Stimulated activated CD8-positive, alpha-beta memory T cell treated with anti-CD3 and anti-CD28 coated beads, Interleukin-4, amount 100 ng/mL, for 1 hour (primary cell): ENCODE measurements at regions not wholly inside any gene's neighbourhood (a gene's known extent, or its start where the extent isn't known, plus 50 kb on each side); places are given as distances from the start of the nearest gene placed in this dataset.

Source experiments
- DNase-seq, 2 donors: peaks; one replicate each; pipeline ENCODE4 v3.0.0-alpha.2; 2020; ENCODE audit warnings: low read depth in 2 of 2, low spot score in 1 of 2

DNA sequence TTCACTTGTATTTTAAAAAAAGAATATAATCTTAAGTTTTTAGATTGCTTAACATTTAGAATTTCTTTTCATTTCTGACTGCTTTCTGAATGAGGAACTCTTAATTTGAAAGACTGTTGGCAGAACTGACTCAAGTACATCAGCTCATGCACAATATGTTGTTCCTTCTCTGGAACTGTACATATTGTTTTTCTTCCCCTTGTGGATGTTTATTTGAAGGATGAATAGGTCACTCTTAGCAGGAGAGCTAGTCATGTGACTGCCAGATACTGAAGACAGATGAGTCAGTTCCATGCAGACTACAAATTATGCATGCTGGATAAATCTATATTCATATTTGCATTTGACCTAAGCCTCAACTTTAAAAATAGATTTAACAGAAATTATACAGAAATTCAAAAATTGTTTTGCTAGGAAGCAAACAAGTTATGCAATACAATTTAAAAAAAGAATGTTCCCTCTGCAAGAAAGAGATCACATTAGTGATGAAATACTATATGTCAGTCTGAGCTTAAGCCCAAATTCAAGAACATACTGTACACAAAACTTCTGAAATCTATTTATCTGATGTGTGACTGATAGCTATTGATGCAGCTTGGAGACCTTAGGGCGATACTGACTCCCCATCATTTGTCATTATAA is 1274.9 kb upstream of the GJE1 start:
- no peak for DNase-seq

DNA sequence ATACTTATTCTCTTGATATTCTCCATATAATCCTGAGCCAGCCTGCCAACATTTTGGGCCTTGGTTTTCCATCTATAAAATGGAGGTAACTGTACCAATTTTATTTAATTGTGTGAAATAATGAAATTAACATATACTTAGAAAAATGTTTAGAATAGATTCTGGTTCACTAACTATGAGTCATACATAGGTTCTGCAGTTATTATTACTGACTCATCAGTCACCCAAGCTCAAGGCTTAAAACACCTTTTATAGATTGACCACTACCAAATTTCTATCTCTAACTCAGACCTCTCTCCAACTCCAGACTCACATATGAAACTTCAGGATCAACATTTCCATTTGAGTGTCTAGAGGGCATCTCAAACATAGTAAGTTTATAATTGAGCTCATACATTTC is 1277.2 kb upstream of the GJE1 start:
- DNase-seq, result no peak

- no peak for DNase-seq
Measured at GRCh38 chr6:140854318-140854717, 1278.4 kb upstream of the GJE1 start.

- DNase-seq, result no peak
Measured at GRCh38 chr6:140850438-140850837, 1282.3 kb upstream of the GJE1 start.

GRCh38 chr6:140849456-140849855 is 1283.3 kb upstream of the GJE1 start:
- no peak for DNase-seq

DNA sequence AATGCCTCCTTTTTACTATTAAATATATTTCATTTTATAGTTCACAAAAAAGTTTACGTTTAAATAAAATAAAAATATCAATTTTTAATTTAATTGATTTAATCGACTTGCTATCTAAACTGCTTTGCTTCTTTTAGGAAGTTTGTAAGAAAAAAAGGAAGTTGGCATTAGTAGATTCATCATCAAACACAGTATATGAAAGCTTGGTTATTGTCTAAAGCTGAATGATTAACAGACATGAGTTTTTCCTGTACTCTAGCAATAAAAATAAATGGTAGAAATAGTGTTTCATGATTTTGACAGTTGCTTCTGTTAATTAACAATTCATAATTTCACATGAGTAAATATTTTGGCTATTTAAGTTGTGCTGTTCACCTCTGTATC is 1285.5 kb upstream of the GJE1 start:
- DNase-seq, result no peak

DNA sequence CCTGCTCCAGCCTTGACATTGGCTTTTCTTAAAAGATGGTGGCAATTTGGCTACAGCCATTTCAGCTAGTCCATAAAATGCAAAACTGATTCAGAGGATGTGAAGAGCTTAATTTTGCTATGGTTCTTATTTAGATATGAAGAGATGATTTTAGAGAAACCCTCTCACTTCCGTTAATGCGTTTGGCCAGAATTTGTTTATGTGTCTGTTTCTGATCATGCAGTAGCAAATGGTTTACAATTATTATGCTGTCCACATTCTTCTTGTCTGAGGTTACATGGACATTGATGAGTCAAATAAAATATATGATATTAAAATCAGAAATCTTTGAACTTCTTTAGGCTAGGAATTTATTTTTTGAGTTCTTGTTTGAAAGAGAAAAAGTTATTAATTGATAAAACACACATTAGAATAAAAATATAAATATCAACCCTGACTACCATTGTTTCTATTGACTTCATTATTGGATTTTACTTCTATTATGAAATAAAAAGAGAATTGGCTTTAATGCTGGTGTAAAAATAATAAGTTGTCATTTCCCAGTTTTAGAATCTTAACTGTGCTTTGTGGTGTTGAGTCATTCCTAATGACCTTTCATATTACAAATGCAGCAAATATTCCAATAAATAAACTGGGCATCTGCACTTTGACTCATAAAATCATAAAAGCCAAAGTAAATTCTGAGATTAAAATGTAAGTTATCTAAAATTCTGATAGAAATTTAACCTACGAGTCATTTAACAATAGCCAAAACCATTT is 1286.0 kb upstream of the GJE1 start:
- DNase-seq, result no peak

GRCh38 chr6:140845701-140846100 is 1287.0 kb upstream of the GJE1 start:
- no peak for DNase-seq

- DNase-seq, result no peak
Measured at GRCh38 chr6:140844167-140844566, 1288.6 kb upstream of the GJE1 start.

DNA sequence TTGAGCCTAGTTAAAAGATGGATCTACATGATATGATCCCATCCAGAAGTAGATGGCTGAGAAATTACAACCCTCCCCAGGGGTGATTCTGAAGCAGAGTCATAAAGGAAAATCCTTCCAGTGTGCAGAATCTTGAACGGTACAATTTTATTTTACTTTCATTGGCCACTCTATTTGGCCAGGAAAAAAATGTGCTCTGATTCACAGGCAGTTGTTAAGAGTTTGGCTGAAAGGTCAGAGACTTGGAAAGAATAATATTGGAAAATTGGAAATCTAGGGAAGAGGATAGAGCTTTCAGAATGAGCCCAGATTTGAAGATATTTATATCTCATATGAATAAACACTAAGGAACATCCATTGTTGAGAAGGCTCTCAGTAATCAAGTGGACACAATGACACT is 1299.3 kb upstream of the GJE1 start:
- no peak for DNase-seq

DNA sequence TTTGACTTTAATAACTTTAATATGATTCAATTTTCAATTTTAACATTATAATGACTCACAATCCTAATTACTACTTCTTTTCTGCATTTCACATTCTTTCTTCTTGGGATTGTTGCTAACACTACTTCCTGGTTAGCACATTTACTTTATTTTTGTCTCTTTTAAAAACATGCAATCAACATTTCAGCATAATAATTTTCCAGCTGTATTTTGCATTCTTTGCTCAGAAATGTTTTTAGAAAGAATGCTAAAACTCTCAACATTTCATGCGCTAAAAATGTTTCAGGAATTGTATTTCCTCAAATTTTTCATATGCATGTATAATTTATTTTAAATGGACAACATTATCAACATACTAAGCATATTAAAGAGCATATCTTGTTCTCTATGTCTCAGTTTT is 1302.1 kb upstream of the GJE1 start:
- no peak for DNase-seq

DNA sequence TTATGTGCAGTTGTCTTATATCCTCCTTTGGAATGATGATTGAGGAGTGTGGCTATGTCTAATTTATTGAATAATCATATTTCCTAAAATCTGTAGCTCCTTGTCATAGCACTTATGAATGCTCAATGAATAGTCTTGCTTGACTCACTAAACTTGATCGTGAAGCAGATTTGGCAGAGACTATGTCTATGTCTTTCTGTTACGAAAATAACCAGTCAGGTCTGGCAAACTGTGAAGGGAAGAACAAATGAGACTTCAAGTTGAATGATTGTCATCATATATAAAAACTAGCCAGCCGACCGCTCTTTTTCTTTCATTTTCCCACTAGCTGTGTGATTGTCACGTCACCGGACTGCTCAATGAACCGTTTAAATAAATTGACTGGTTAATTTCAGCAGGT is 1303.9 kb upstream of the GJE1 start:
- no peak for DNase-seq

DNA sequence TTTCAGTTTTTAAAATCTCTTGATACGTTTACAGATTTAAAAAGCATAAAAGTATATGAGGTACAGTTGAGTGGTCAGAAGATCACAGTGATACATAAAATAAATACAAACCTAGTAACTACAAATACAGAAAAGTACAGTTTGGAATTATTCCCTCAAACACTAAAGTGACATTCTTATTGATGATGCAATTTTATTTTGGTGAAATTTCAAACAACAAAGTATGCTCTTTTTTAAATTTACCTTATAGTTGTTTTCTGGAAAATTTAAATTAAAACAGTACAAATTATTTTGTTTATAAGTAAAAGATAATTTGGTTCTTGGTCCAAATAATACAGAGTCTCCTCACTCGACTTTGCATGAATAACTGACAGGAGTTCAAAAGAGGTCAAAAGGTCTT is 1305.1 kb upstream of the GJE1 start:
- DNase-seq, result no peak

DNA sequence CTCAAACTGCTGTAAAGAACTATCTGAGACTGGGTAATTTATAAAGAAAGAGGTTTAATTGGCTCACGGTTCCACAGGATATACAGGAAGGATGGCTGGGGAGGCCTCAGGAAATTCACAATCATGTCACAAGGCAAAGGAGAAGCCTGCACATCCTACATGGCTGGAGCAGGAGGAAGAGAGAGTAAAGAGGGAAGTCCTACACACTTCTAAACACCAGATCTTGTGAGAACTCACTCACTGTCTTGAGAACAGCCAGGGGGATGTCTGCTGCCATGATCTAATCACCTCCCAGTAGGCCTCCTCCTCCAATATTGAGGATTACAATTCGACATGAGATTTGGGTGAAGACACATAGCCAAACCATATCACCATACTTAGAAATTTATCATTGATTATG is 1307.0 kb upstream of the GJE1 start:
- no peak for DNase-seq

DNA sequence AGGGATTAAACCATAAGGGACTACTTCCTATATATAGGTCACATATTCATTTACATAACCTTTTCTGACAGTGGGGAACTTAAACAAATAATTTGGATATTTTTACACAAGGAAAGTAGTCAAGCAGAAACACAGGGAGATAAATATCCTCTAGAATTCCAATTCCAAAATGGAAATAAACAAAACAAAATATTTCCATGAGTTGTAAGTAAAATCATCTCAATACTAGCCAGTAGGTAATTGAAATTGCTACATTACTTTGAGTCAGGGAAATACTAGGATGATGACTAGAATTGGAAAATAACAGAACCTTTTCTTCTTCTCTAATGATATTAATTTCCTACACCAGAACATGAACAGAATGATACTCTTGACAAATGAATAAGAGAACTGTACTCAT is 1308.1 kb upstream of the GJE1 start:
- no peak for DNase-seq

DNA sequence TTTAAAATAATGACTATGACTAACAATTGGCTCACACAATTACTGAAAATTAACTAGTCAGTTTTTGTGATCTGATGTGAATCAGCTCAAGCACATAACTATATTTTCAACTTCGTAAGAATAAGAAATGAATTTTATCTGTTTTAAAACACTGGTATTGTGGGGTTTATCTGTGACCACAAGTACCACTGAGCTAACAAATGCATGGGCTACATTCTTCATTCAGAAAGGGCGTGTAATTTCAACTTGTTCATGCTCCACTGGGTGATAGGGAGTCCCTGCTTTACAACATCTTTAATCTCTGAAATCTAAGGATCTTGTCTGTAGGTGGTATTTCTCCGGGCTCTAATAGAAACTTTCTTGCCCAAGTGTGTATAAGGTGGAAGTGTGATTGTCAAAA is 1311.5 kb upstream of the GJE1 start:
- DNase-seq, result no peak

- no peak for DNase-seq
Measured at GRCh38 chr6:140817176-140817575, 1315.5 kb upstream of the GJE1 start.

DNA sequence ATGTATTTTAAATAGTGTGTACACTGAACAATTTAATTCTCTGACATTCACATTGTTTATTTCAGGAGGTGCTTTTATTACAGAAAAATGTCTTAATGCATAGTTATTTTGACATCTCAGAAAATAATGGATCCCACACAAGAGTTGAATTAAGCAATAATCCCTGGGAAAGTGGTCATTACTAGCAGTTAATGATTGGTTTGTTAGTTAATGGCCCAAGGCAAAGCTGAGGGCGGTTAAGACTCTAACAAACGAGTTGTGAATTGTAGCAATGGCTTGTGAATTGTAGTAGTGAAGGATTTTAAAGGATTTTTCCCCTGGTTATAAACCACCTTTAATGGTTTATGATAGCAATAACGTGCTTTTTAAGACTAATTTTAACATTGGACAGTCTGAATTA is 1316.0 kb upstream of the GJE1 start:
- DNase-seq, result no peak

GRCh38 chr6:140812636-140813035 is 1320.1 kb upstream of the GJE1 start:
- DNase-seq, result no peak

GRCh38 chr6:140811642-140812041 is 1321.1 kb upstream of the GJE1 start:
- no peak for DNase-seq

DNA sequence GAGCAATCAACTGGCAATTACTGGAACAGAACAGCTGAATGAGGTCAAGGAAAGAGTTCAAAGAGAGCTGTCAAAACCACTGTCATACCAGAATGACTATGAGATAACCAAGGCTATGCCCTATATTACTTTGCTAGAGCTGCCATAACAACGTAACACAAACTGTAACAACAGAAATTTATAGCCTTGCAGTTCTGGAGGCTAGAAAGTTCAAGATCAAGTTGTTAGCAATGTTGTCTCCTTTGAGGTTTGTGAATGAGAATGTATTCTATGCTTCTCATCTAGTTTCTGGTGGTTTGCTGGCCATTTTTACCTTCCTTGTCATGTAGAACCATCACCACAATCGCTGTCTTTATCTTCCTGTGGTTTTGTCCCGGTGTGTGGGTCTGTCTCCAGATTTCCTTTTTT is 1323.0 kb upstream of the GJE1 start:
- no peak for DNase-seq

DNA sequence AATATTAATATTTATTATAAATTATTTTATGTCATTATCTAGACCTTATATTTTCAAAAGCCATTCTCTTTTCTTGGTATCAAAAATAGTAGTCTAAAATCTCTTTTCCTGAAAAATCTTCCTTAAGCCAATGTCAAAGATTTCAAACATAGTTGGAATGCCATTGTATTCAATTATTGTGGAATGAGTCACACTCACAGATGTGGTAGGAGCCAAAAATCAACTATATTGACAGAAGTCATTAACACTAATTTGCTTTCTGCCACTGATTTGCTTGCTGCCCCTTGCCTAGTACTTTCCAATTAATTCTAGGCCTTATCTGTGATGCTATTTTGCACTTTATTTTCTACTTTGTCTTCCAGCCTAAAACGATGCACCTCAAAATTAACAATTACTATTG is 1326.3 kb upstream of the GJE1 start:
- no peak for DNase-seq

- DNase-seq, result no peak
Measured at GRCh38 chr6:140794544-140794943, 1338.2 kb upstream of the GJE1 start.
